ENCODE measurements at regions not wholly inside any gene's neighbourhood (a gene's known extent, or its start where the extent isn't known, plus 50 kb on each side); places are given as distances from the start of the nearest gene placed in this dataset.

DNA sequence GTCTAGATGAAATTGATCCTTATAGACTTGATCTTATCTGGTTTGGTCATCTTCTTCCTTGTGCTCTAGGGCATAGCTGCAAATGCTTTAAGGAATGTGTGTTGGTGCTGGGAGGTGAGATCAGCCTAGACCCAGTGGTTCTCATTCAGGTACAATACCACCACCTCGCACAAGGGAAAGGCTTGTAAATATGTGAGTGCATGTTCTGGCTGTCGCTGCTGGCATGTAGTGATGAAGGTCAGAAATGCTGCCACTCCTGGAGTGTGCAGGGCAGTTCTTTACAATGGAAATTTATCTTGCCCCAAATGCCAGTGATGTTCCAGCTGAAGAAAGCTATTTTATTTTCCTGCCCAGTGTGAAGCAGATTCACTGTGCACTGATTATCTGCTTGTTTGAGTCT is 900.9 kb downstream of the QKI start:
- no peak for DNase-seq (ENCODE audit: low read depth in 2 of 2)

GRCh38 chr6:164308339-164308738 is 893.8 kb downstream of the QKI start:
- no peak for DNase-seq (ENCODE audit: low read depth in 2 of 2)

DNA sequence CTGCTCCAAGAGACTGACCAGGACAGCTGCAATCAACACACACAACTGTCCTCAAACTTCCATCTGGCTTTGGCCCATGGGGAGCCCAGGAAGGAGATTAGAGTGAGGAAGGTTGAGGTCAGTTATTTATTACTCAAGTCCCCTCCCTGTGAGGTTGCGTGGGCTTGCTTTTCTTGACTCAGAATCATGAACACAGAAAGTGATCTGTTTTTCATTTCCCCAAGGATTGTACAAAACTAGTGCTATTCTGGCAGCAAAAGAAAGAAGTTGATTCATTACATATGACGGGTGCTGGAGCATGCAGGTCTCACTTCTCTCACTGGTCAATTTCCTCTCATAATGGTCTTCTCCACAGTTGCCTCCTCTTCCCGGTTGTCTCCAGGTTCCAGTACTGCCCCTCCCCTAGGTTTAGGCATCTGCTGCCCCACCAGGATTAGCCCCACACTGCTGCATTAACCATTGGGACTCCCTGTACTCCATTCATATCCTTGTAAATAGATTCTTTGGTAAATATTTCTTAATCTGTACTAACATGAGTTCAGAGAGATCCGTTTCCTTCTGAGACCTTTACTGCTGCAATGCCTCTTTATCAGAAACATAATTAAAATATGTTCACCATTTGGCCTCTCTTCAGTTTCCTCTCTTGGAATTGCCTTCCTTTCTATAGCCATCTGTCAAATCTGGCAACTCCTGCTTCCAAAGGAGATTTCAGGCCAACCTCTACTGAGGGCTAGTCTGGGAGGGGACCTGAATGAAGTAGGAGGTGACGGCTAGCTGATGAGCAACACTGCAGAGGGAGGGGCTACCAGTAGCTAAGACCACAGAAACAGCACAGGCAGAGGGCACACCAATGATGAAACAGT is 888.8 kb downstream of the QKI start:
- no peak for DNase-seq (ENCODE audit: low read depth in 2 of 2)

DNA sequence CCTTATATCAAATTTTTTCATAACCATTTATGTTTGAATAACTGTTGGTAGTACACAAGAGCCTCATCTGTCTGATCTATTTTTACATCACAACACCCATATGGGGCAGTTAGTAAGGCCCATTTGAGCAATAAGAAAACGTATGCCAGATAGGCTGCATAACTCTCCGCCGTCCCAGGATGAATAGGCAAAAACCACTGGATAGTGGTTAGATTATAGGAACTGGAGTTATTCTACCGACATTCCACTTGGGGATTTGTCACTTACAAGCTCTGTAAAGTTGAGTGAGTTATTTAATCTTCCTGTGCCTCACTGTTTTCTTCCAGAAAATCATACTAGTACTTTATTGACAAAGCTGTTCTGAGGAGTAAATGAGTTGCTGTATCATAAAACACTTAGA is 881.9 kb downstream of the QKI start:
- DNase-seq (ENCODE audit: low read depth in 2 of 2), result no peak

GRCh38 chr6:164294047-164294784 is 879.7 kb downstream of the QKI start:
- DNase-seq (ENCODE audit: low read depth in 2 of 2), result no peak

DNA sequence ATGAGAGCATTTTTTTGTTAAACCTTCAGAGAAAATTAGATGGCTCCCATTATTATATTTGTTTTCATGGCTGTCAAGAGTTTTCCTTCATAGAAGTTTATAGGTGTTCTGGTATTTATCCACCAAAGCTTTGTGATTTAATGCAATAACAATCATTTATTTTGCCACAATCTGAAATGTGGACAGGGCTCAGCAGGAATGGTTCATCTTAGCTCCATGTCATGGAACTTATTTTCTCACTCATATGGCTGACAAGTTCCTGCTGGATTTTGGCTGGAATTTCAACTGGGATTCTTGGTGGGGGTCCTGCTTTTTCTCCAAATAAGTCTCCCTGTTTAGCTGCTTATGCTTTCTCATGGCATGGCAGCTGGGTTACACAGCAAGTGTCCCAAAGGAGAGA is 876.7 kb downstream of the QKI start:
- DNase-seq (ENCODE audit: low read depth in 2 of 2), result no peak

DNA sequence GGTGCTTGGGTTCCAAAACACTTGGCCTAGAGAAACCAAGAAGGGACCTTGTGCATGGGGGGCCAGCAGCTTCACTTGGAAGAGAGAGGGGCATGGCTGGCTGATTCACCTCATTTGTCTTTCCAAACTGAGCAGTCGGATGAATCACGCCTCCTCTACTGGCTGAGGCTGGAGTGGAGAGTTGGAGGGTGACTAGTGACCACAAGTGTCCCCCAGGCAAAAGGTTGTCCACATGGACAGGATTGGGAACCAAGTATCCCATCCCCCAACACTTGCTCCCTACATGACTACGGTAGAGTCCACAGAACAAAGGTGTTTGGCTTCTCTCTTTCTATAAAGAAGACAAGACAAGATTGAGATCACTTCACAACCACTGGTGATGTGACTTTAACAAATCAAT is 875.6 kb downstream of the QKI start:
- DNase-seq (ENCODE audit: low read depth in 2 of 2), result no peak

DNA sequence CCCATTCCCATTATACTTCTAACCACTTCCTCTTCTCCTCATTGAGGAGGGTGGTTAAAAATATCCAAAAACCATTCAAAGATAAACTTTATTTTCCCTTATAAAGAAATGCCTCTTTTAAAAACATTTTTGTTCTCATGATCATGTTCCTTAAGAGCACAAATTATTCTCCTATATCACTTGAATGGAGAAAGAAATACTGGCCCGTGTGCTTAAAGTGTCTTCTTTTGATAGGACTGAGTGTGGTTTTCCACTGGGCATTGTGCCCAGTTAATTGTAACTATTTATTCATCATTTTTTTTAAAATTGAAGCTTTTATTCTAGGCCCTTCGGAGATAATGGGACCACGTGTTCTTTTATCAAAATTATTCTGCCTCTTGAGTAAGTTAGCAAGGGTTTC is 871.5 kb downstream of the QKI start:
- DNase-seq (ENCODE audit: low read depth in 2 of 2), result no peak

- DNase-seq (ENCODE audit: low read depth in 2 of 2), result no peak
These were observed 869.1 kb downstream of the QKI start for GRCh38 chr6:164283574-164283973.

GRCh38 chr6:164276211-164276610 is 861.7 kb downstream of the QKI start:
- no peak for DNase-seq (ENCODE audit: low read depth in 2 of 2)

DNA sequence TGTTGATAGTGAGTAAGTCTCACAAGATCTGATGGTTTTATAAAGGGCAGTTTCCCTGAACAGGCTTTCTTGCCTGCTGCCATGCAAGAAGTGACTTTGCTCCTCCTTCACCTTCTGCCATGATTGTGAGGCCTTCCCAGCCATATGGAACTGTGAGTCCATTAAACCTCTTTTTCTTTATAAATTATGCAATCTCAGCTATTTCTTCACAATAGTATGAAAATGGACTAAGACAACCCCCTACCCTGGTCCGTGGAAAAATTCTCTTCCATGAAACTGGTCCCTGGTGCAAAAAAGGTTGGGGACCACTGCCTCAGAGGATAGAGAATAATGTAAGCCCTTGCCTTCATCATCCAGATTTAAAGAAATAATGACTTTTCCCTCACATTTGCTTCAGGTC is 861.3 kb downstream of the QKI start:
- DNase-seq (ENCODE audit: low read depth in 2 of 2), result no peak

DNA sequence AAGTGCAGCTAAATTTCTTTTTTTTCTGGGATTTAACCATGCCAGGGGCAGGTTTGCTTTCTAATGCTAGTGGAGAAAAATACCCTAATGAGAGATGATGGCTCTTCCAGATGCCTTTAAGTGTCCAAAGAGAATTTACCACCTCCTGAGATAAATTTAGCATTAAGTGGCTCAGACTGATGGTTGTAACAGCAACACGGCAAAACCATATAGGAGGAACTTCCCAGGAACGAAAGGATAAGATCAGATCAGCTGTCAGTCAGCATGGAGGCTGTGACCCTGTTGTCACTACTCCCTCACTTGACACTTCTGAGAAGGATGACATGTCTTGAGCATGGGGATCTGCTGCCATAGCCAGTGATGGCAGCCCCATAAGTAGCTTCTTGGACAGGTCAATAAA is 860.0 kb downstream of the QKI start:
- no peak for DNase-seq (ENCODE audit: low read depth in 2 of 2)

GRCh38 chr6:164273491-164273890 is 859.0 kb downstream of the QKI start:
- DNase-seq (ENCODE audit: low read depth in 2 of 2), result no peak

- no peak for DNase-seq (ENCODE audit: low read depth in 2 of 2)
These were observed 852.3 kb downstream of the QKI start for GRCh38 chr6:164266851-164267250.

DNA sequence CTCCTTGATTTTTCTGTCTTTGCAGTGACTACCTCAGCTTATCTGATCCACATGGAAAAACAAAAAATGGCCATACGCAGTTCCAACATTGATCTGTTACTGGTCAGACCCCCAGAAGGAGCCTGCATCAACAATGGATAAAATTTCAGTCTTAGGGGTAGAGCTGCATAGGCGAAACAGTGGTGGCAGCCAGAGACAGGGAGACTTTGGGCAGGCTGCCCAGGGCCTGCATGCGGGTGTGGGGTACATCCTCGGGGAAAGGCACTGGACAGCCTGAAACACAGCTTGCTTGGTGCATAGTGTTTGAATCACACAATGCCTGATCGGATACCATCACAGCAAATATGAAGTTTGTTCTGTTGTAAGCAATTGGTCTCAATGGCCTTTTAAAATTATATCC is 847.8 kb downstream of the QKI start:
- DNase-seq (ENCODE audit: low read depth in 2 of 2), result no peak

DNA sequence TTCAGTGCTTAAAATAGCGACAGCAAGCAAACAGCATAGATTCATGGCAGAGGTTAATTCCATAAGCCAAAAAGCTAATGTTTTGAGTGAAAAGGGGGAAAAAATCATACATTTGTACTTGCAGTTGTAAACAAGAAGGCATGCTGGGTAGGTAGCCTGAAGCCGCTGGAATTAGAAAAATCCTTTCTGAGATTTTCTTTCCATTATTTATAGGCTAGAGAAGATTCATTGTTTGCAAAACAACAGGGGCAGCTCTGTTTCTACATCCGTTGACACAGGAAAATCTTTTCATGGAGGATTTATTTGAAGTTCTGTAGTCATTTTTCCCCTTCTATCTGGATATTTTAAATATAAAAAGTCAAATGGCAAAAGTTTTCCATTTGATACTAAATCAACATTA is 843.9 kb downstream of the QKI start:
- no peak for DNase-seq (ENCODE audit: low read depth in 2 of 2)

DNA sequence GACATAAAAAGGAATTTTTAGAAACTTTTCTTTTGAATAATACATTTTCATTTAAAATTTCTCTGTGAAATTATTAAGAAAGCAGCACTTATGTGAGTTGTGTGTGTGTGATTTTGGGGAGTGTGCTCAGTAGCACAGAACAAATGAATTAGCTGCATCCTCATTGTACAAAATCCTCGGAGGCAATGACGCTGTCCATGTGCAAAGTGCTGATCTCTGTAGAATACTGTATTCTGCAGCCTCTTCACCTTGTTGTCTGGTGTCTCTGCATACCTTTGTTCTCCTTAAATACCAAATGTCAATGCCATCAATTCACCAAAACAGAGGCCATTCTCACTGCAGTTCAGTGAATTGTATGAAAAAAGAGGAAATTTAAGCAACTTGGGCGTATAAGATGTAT is 838.4 kb downstream of the QKI start:
- no peak for DNase-seq (ENCODE audit: low read depth in 2 of 2)

- no peak for DNase-seq (ENCODE audit: low read depth in 2 of 2)
These were observed 837.8 kb downstream of the QKI start for GRCh38 chr6:164252291-164252690.

- DNase-seq (ENCODE audit: low read depth in 2 of 2), result no peak
These were observed 832.6 kb downstream of the QKI start for GRCh38 chr6:164247106-164247505.

DNA sequence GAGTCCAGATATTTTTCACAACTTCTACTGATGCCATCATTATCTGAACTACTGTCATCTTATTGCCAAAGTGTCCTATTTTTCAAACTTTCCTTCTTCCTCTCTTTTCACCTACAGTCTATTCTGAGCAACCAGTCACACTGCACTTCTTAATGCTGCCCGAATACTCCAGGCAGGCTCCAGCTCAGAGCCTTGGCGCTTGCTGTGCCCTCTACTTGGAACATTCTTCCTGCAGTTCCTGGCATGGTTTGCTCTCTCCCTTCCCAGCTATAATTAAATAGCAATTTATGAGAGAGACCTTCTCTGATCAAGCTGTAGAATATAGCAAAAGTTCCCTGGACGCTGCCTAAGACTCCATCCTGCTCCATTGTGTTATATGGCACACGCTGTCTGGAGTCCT is 831.6 kb downstream of the QKI start:
- no peak for DNase-seq (ENCODE audit: low read depth in 2 of 2)

GRCh38 chr6:164243949-164244348 is 829.4 kb downstream of the QKI start:
- no peak for DNase-seq (ENCODE audit: low read depth in 2 of 2)

DNA sequence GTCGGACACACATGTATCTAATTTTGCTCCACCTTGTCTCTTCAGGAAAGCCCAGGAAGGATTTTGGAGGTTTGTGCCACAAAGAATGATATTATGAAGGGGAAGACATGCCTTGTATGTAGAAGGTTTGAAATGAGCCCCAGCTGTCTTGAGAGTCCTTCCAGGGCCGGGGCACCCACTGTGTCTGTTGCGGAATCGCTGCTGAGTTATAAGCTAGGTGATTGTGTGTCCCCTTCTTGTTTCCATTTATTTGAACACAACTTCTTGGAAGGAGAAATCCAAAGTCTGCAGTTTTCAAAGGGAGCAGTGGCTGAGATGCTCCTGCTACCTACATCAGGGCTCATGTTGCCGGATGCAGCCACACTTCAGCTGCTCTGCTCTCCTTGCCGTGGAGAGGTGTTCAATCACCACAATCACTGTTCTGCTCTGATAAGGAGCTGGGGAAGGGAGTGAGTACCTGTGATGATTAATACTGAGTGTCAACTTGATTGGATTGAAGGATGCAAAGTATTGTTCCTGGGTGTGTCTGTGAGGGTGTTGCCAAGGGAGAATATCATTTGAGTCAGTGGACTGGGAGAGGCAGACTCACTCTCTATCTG is 828.6 kb downstream of the QKI start:
- DNase-seq (ENCODE audit: low read depth in 2 of 2), result no peak

DNA sequence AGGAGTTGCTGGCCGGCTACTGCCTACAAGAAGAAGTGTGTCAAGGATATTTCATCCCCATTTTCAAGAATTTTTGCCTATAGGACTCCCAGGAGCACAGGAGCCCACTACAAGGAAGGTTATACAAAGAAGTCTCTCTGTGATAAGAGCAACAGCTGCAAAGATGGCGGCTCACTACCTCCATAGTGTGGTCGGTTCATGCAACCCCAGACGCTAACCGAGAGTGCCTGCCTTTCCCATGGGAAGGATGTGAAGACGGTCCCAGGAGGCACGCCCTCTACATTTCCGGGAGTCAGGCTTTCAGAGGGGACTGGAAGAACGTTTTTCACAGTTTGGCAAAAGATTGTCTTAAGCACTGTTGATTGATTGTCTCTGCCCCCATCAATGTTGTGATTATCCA is 816.3 kb downstream of the QKI start:
- DNase-seq (ENCODE audit: low read depth in 2 of 2), result no peak
